ENCODE measurements at regions not wholly inside any gene's neighbourhood (a gene's known extent, or its start where the extent isn't known, plus 50 kb on each side); places are given as distances from the start of the nearest gene placed in this dataset.

DNA sequence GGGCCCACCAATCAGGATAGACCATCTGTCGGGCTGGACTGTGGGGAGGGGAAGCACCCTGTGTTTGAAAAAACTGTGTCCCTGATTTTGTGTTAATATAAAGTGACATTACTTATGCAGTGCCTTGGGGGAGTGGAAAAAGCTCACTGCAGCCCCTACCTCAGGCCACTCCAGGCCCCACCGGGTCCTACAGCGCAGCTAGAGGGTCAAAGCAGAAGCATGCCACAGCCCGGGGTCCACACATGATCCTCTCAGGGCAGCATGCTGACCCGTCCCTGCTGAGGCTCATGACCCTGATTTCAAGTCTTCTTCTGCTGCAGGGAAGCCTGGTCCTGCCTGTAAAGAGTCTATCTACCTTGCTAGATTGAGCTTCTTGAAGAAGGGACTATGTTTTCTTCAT lies 133.0 kb upstream of the PLCB4 start:
- intact Hi-C loops (cut with micrococcal nuclease), result no loop called here

DNA sequence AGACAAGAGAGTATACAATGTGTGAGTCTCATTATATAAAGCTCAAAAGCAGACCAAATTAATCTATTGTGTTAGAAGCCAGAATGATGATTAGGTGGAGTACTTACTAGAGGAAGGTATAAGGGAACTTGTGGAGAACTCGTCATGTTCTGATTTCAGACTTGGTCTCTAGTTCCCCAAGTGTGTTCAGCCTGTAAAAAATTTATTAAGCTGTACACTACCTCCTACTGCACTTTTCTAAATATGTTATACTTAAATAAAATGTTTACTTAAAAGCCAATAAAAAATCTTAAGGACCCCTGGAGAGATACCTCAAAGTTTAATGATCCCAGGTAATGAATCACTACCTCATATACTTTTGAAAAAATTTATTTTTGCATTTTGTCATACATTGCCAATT lies 130.4 kb upstream of the PLCB4 start:
- H3K4me1 ChIP-seq, result peaks cover 2% of the 10 kb centered on the region
- H3K4me3 ChIP-seq, result no peak overlapping the region
- no peaks in the 10 kb centered on the region for H3K9me3 ChIP-seq (replicated peaks)
- DNase-seq, result no peak
- intact Hi-C loops (cut with micrococcal nuclease), result no loop called here
- no peak overlapping the region for H3K27ac ChIP-seq (replicated peaks)
- TF ChIP-seq, protein P1, sequence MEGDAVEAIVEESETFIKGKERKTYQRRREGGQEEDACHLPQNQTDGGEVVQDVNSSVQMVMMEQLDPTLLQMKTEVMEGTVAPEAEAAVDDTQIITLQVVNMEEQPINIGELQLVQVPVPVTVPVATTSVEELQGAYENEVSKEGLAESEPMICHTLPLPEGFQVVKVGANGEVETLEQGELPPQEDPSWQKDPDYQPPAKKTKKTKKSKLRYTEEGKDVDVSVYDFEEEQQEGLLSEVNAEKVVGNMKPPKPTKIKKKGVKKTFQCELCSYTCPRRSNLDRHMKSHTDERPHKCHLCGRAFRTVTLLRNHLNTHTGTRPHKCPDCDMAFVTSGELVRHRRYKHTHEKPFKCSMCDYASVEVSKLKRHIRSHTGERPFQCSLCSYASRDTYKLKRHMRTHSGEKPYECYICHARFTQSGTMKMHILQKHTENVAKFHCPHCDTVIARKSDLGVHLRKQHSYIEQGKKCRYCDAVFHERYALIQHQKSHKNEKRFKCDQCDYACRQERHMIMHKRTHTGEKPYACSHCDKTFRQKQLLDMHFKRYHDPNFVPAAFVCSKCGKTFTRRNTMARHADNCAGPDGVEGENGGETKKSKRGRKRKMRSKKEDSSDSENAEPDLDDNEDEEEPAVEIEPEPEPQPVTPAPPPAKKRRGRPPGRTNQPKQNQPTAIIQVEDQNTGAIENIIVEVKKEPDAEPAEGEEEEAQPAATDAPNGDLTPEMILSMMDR (IDR thresholded peaks at IDR 0.05; ENCODE audit: borderline replicate concordance), result no peak
- H3K36me3 ChIP-seq, result no peaks in the 10 kb centered on the region
- H3K27me3 ChIP-seq (ENCODE audit: low read depth), result no peaks in the 10 kb centered on the region

More for the DNA sequence above, 133.0 kb upstream of the PLCB4 start:
- H3K27me3 ChIP-seq (ENCODE audit: low read depth), result no peaks in the 10 kb centered on the region
- H3K9me3 ChIP-seq (replicated peaks), result peaks cover 4% of the 10 kb centered on the region
- H3K36me3 ChIP-seq, result no peaks in the 10 kb centered on the region
- no peak overlapping the region for H3K27ac ChIP-seq (replicated peaks)
- DNase-seq, result no peak
- TF ChIP-seq, protein P1 (IDR thresholded peaks at IDR 0.05; ENCODE audit: borderline replicate concordance), result no peak
- no peak overlapping the region for H3K4me3 ChIP-seq
- peaks cover 18% of the 10 kb centered on the region for H3K4me1 ChIP-seq

DNA sequence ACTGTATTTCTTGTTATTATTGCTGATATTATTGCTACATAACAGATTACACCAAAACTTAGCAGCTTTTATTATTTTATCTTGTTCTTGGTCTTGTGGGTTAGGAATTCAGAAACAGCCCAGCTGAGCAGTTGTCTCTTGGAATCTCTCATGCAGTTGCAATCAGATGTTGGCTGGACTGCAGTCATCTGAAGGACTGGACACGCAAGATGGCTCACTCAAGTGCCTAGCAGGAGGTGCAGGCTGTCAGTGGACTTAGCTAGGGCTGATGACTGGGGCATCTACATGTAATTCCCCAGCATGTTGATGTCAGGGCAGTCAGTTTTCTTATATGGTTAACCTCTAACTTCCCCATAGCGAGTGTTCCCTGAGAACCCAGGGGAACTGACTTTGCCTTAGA lies 128.6 kb upstream of the PLCB4 start:
- Histone ChIP-seq H3K27ac (replicated peaks) (no peak overlapping the region), H3K36me3 (no peaks in the 10 kb centered on the region), H3K27me3 (ENCODE audit: low read depth) (no peaks in the 10 kb centered on the region), H3K4me1 (peaks cover 9% of the 10 kb centered on the region), H3K4me3 (no peak overlapping the region), H3K9me3 (replicated peaks) (no peaks in the 10 kb centered on the region)
- no peak for DNase-seq
- intact Hi-C loops (cut with micrococcal nuclease), result loop anchor here (10.0 kb wide), 1 partner anchor 86 kb away; no protein-coding TSS in a partner anchor
- TF ChIP-seq, protein P1 (IDR thresholded peaks at IDR 0.05; ENCODE audit: borderline replicate concordance), result no peak

DNA sequence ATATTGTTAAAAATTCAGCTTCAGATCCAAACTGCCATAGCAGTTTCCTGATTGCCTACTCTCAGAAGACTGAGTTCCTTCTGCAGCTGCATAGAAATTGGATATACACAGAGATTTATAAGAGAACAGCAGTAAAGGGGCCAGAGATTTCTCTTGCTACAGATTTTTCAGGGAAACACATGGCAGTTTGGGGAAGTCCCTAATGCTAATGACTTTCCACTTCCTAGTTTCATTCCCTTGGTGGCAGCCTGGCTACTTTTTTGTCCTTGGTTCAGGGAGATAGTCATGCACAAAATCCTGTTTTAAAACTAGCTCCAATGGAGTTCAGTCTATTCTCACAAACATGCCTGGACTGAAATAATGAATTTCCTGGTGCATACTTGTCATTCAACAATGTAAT lies 125.3 kb upstream of the PLCB4 start:
- H3K9me3 ChIP-seq (replicated peaks), result no peaks in the 10 kb centered on the region
- H3K27ac ChIP-seq (replicated peaks), result no peak overlapping the region
- TF ChIP-seq, protein P1 (IDR thresholded peaks at IDR 0.05; ENCODE audit: borderline replicate concordance), result no peak
- no peak overlapping the region for H3K4me3 ChIP-seq
- H3K4me1 ChIP-seq, result peaks cover 32% of the 10 kb centered on the region
- H3K27me3 ChIP-seq (ENCODE audit: low read depth), result no peaks in the 10 kb centered on the region
- intact Hi-C loops (cut with micrococcal nuclease), result loop anchor here (10.0 kb wide), 1 partner anchor 89 kb away; no protein-coding TSS in a partner anchor
- H3K36me3 ChIP-seq, result no peaks in the 10 kb centered on the region
- no peak for DNase-seq

DNA sequence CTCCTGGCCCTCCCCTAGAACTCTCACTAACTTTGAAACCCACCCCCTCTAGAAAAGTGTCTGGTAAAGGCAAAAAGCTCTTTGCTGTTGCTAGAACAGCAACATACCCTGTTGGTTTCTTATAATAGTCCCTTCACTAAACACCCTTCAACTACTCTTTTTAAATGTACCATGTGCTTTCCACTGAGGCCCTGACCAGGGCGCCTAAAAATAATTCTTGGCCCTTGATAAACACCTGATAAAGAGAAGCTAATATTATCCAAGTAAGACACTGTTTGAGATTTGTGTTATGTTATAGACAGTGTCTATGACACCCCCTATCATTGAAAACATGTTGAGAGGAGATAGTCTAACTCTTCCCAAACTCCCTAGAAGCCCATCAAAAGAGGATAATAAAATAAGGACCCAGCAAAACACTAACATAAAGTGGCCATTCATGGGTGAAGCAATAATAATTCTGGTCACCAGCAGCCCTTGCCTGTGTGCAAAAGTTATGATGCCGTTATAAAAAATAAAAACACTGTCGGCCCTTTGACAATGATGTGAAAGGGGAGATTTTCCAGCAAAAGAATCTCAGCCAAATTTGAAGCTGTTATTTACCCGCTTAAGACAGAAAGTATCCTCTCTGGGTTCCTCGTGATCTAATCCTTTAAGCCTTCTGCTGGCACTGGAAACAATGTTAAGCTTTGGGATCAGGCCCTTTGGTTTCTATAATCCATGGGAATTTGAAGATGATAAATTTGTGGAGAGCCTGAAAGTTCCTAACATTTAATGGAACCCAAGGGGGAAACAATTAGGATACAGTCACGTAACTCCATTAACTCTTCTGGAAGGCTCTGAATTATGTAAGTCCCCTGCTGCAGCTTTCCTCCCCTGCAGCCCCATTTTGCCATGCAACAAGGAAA lies 122.6 kb upstream of the PLCB4 start:
- H3K4me1 ChIP-seq, result peaks cover 32% of the 10 kb centered on the region
- no peak for DNase-seq
- H3K9me3 ChIP-seq (replicated peaks), result no peaks in the 10 kb centered on the region
- intact Hi-C loops (cut with micrococcal nuclease), result loop anchor here (10.0 kb wide), 1 partner anchor 91 kb away; no protein-coding TSS in a partner anchor
- H3K27me3 ChIP-seq (ENCODE audit: low read depth), result no peaks in the 10 kb centered on the region
- TF ChIP-seq, protein P1 (IDR thresholded peaks at IDR 0.05; ENCODE audit: borderline replicate concordance), result no peak
- no peaks in the 10 kb centered on the region for H3K36me3 ChIP-seq
- no peak overlapping the region for H3K4me3 ChIP-seq
- peak overlapping the region; percentile 74 for H3K27ac ChIP-seq (replicated peaks)

Measured in left ventricle myocardium inferior (tissue), 1 donor.